ENCODE measurements at regions not wholly inside any gene's neighbourhood (a gene's known extent, or its start where the extent isn't known, plus 50 kb on each side); places are given as distances from the start of the nearest gene placed in this dataset.

DNA sequence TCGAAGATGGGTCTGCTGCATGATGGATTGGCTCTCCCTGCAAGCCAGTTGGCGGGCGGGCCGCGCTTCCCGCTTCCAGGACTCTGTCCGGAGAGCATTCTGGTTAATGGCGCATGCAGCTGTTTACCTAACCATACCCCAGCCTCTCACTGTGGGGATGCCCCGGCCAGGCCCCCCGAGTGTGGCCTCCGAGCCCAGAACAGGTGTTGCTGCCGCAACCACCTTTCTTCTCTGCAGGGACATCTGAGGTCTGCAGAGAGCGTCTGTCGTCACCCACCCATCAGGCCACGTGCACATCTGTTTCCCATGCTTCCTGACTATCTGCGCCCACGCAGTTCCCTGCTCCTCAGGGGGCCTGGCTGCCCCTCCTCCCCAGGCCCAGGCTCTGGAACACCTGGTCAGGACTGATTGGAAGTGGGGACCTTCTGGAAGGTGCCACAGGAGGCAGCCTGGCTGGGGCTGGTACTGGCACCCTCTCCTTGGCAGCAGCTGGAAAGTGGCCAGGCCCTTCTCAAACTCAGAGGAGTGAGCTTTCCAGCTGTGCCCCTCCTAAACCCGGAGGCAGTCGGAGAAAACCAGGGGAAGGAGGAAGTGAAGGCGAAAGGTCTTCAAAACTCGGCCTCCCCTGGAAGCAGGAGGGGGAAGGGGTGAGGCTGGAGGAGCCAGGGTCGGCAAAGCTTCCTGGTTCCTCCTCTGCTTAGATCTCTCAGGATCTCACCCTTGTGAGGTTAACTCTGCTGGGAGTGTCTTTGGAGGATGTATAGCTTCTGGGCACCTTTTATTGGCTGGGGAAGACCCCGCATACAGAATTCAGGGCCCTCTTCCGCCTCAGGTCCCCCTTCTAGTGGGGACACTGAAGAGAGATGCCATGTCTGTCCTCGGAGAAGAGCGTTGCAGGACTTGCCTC lies 64.5 kb upstream of the CIBAR2 start:
- H3K27me3 ChIP-seq (ENCODE audit: control insufficient read depth, insufficient read depth, low read length), result no peaks in the 10 kb centered on the region
- H3K36me3 ChIP-seq (ENCODE audit: control insufficient read depth, insufficient read depth, low read length), result no peaks in the 10 kb centered on the region
- no peaks in the 10 kb centered on the region for H3K9me3 ChIP-seq (ENCODE audit: control insufficient read depth, insufficient read depth, low read length)
- peaks cover 9% of the 10 kb centered on the region for H3K4me1 ChIP-seq (ENCODE audit: control insufficient read depth, insufficient read depth, low read length)
- H3K4me3 ChIP-seq (ENCODE audit: low read depth, low read length), result no peak overlapping the region
- no peak overlapping the region for H3K9ac ChIP-seq (ENCODE audit: low read depth, low read length)

DNA sequence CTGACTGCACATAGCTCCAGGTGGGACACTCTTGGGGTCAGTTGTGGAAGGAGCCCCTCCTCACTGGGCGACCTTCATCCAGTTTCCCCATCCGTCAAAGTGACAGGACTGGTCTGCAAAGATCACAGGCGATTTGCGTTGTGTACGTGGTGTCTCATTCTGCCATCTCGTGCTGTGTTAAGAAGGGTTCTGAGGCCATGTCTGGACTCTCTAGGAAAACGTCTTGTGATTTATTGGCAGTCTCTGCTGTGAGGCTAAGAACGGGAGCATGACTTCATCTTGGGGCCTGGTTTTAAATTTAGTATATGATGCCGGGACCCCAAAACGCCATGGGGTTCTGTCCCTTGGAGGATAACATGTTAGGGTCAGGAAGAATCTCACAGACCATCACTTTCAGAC lies 65.2 kb upstream of the CIBAR2 start:
- Histone ChIP-seq H3K4me1 (ENCODE audit: control insufficient read depth, insufficient read depth, low read length) (peaks cover 6% of the 10 kb centered on the region), H3K4me3 (ENCODE audit: low read depth, low read length) (no peak overlapping the region), H3K27me3 (ENCODE audit: control insufficient read depth, insufficient read depth, low read length) (no peaks in the 10 kb centered on the region), H3K9ac (ENCODE audit: low read depth, low read length) (no peak overlapping the region), H3K36me3 (ENCODE audit: control insufficient read depth, insufficient read depth, low read length) (no peaks in the 10 kb centered on the region), H3K9me3 (ENCODE audit: control insufficient read depth, insufficient read depth, low read length) (no peaks in the 10 kb centered on the region)

DNA sequence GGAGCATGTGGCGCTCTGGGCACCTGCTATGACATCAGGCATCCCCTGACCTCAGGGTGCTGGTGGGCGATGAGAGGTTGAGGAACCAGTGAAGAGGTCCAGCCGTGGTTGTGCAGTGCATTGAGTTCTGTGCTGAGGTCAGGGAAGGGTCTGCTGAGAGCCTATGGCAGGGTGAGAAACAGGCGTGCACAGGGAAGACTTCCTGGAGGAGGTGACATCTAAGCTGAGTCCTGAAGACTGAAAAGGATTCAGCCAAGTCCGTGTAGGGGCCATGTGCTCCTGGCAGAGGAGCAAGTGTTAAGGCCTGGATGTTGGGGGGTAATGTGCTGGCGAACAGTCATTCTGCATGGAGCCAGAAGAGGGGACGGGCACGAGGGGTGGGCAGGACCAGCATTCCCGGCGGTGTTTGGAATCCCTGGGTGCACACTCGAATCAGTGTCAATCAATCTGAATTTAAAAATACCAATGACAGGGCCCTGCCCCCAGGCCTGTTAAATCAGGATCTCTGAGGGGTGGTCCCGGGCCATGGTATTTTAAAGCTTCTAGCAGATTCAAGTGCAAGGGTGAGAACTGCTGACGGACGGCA lies 65.8 kb upstream of the CIBAR2 start:
- H3K4me1 ChIP-seq (ENCODE audit: control insufficient read depth, insufficient read depth, low read length), result peaks cover 6% of the 10 kb centered on the region
- no peaks in the 10 kb centered on the region for H3K36me3 ChIP-seq (ENCODE audit: control insufficient read depth, insufficient read depth, low read length)
- H3K27me3 ChIP-seq (ENCODE audit: control insufficient read depth, insufficient read depth, low read length), result no peaks in the 10 kb centered on the region
- no peaks in the 10 kb centered on the region for H3K9me3 ChIP-seq (ENCODE audit: control insufficient read depth, insufficient read depth, low read length)
- no peak overlapping the region for H3K9ac ChIP-seq (ENCODE audit: low read depth, low read length)
- no peak overlapping the region for H3K4me3 ChIP-seq (ENCODE audit: low read depth, low read length)

DNA sequence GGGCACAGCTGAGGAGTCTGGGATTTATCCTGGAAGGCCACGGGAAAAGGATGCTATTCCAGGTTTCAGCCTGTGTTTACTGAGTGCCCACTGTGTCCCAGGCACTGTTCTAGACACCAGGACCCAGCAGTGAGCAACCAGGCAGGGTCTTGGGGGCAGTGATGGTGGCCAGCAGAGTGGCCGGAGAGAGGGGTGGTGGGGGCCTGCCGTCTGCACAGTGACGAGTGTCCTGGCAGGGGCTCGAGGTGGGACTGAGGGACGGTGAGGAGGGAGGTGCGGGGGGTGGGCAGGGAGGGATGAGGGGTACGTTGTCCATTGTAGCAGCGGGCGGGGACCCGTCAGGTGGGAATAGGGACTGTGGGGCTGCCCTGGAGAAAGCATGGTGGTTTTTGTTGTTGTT lies 66.3 kb upstream of the CIBAR2 start:
- Histone ChIP-seq H3K27me3 (ENCODE audit: control insufficient read depth, insufficient read depth, low read length) (no peaks in the 10 kb centered on the region), H3K36me3 (ENCODE audit: control insufficient read depth, insufficient read depth, low read length) (no peaks in the 10 kb centered on the region), H3K4me1 (ENCODE audit: control insufficient read depth, insufficient read depth, low read length) (peaks cover 6% of the 10 kb centered on the region), H3K9ac (ENCODE audit: low read depth, low read length) (no peak overlapping the region), H3K9me3 (ENCODE audit: control insufficient read depth, insufficient read depth, low read length) (no peaks in the 10 kb centered on the region), H3K4me3 (ENCODE audit: low read depth, low read length) (no peak overlapping the region)

DNA sequence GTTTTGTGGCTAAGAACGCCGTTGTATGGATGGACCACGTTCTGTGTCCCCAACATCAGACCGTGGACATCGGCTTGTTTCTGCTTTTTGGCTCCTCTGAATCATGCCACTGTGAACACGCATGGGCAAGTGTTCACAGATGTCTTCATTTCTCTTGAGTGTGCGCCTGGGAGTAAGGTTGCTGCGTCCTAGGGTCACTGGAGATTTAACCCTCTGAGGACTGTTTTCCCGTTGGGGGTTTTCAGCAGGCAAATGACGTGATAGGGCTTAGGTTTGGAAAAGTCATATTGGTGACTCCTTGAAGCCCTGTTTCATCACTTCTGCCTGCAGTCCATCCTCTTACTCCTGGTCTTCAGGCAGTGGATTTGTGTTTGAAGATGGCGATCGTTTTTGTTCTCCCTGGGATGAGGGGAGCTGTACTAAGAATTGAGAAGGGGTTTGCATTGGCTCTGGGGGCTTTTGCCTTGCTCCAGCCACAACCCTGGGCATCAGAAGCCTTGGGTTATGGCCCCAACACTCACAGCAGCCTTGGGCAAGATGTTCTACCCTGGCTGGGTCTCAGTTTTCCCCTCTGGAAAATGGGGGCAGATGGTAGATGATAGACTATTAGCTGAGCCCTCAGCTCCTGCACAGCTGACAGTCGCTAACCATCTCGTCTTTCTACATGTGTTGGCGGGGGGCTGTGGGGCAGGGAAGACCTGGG lies 67.2 kb upstream of the CIBAR2 start:
- Histone ChIP-seq H3K9me3 (ENCODE audit: control insufficient read depth, insufficient read depth, low read length) (no peaks in the 10 kb centered on the region), H3K4me1 (ENCODE audit: control insufficient read depth, insufficient read depth, low read length) (no peaks in the 10 kb centered on the region), H3K36me3 (ENCODE audit: control insufficient read depth, insufficient read depth, low read length) (peaks cover 4% of the 10 kb centered on the region), H3K4me3 (ENCODE audit: low read depth, low read length) (no peak overlapping the region), H3K27me3 (ENCODE audit: control insufficient read depth, insufficient read depth, low read length) (no peaks in the 10 kb centered on the region), H3K9ac (ENCODE audit: low read depth, low read length) (no peak overlapping the region)

DNA sequence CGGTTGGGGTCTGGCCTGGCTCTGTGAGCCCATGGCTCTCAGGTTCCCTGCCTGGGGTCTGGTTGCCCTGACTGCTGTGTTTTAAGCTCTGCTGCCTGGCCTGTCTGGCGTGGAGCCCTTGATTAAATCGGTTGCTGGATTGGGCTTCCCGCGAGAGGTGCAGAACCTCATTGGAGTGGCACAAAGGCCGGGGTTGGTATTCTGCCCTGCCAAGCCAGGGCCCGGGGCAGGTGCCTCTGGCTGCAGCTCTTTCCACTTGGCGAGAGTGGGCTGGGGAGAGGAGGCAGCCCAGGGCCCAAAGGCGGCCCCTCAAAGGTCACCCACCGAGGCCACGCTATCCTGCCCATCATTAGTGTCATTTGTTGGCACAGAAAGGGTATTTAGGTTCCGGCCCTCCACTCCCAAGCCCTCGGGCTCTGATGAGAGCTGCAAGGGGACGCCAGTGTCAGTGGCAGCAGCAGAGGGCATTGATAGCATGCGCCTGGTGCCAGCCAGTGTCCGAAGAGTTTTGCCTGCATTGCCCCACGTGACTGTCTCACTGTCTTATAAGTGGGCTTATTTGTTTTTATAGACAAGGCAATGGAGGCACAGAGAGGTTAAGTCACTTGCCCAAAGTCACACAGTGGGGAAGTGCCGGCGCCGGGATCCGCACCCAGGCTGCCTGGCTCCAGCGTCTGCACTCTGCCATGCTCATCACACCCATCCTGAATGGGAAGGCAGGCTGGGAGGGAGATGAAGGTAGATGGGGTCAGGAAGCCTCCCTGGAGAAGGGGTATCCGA lies 68.0 kb upstream of the CIBAR2 start:
- Histone ChIP-seq H3K4me3 (ENCODE audit: low read depth, low read length) (no peak overlapping the region), H3K27me3 (ENCODE audit: control insufficient read depth, insufficient read depth, low read length) (no peaks in the 10 kb centered on the region), H3K36me3 (ENCODE audit: control insufficient read depth, insufficient read depth, low read length) (peaks cover 4% of the 10 kb centered on the region), H3K9me3 (ENCODE audit: control insufficient read depth, insufficient read depth, low read length) (no peaks in the 10 kb centered on the region), H3K9ac (ENCODE audit: low read depth, low read length) (no peak overlapping the region), H3K4me1 (ENCODE audit: control insufficient read depth, insufficient read depth, low read length) (no peaks in the 10 kb centered on the region)

DNA sequence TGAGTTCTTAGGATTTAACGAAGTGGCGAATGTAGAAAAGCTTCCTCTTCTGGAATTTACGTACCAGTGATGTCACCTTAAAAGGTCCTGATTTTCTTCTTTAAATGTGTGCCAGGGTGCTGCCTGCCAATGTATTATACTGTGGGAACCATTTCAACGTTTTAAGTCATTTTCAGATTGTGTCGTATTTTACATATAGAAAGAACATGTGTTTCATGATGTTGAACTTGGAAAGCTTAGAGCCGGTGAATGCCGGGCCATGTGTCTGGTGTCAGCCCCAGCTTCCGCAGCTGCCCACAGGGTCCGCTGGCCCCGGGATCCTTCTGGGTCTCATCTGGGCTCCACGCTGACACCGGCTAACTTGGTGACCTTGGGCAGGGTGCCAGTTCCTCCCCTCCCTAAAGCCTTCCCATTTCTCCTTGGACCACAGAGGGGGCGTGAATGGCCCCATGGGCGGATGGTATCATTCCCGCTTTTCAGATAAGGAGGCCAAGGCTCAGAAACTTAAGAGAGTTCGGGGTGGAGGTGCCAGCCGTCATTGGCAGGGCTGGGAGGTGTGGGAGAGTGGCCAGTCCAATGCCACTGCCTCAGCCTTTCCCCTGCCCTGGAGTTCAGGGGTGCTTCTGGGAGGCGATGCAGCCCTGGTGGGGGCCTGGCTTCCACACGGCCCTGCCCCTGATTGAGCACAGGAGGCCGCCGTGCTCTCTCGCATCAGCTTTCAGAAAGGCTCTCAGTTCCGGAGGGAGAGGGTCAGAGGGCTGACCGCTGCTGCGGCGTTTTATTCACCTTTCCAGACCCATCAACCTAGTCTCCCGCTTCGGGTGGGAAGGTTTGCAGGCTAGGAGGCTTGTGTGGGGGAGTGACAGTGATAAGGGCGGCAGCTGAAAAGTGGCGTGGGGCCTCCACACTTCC lies 68.8 kb upstream of the CIBAR2 start:
- Histone ChIP-seq H3K9me3 (ENCODE audit: control insufficient read depth, insufficient read depth, low read length) (no peaks in the 10 kb centered on the region), H3K4me1 (ENCODE audit: control insufficient read depth, insufficient read depth, low read length) (no peaks in the 10 kb centered on the region), H3K9ac (ENCODE audit: low read depth, low read length) (no peak overlapping the region), H3K4me3 (ENCODE audit: low read depth, low read length) (no peak overlapping the region), H3K36me3 (ENCODE audit: control insufficient read depth, insufficient read depth, low read length) (peaks cover 4% of the 10 kb centered on the region), H3K27me3 (ENCODE audit: control insufficient read depth, insufficient read depth, low read length) (no peaks in the 10 kb centered on the region)

DNA sequence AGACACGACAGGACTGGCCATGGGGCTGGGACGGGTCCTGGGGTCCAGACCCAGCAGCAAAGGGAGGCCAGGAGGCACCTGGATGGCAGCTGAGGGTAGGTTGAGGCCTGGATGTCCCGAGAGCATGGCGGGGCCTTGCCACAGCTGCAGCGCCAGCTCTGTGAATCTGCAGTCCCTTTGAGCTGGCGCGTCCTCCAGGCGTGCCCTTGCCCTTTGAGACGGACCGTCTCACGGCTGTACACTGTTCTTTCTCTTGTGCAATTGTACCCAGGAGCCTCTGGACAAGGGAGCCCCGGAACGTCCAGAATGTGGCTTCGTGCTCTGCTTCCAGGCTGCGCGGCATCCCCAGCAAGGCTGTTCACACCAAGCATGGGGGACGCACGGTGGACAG lies 69.5 kb upstream of the CIBAR2 start:
- Histone ChIP-seq H3K9ac (ENCODE audit: low read depth, low read length) (no peak overlapping the region), H3K9me3 (ENCODE audit: control insufficient read depth, insufficient read depth, low read length) (no peaks in the 10 kb centered on the region), H3K4me1 (ENCODE audit: control insufficient read depth, insufficient read depth, low read length) (no peaks in the 10 kb centered on the region), H3K27me3 (ENCODE audit: control insufficient read depth, insufficient read depth, low read length) (no peaks in the 10 kb centered on the region), H3K4me3 (ENCODE audit: low read depth, low read length) (no peak overlapping the region), H3K36me3 (ENCODE audit: control insufficient read depth, insufficient read depth, low read length) (peaks cover 4% of the 10 kb centered on the region)

DNA sequence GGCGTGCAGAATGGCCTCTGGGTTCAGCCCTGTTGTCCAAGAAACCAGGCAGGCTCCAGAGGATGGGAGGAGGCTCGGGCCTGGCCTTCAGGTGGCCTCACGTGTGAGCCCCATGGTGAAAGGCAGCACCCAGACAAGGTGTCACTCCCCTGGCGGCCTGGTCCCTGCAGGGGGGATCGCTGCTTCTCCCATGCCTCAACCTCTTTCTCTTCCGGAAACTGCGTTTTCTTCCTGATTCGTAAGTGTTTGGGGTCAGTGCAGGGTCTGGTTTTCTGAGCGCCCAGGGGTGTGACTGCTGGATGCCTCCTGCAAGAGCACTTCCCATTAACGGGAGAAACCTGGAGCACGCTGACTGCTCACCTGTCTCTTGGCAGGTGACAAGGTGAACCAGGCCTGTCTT lies 70.0 kb upstream of the CIBAR2 start:
- no peaks in the 10 kb centered on the region for H3K27me3 ChIP-seq (ENCODE audit: control insufficient read depth, insufficient read depth, low read length)
- H3K4me1 ChIP-seq (ENCODE audit: control insufficient read depth, insufficient read depth, low read length), result no peaks in the 10 kb centered on the region
- H3K9ac ChIP-seq (ENCODE audit: low read depth, low read length), result no peak overlapping the region
- peaks cover 4% of the 10 kb centered on the region for H3K36me3 ChIP-seq (ENCODE audit: control insufficient read depth, insufficient read depth, low read length)
- H3K4me3 ChIP-seq (ENCODE audit: low read depth, low read length), result no peak overlapping the region
- H3K9me3 ChIP-seq (ENCODE audit: control insufficient read depth, insufficient read depth, low read length), result no peaks in the 10 kb centered on the region

DNA sequence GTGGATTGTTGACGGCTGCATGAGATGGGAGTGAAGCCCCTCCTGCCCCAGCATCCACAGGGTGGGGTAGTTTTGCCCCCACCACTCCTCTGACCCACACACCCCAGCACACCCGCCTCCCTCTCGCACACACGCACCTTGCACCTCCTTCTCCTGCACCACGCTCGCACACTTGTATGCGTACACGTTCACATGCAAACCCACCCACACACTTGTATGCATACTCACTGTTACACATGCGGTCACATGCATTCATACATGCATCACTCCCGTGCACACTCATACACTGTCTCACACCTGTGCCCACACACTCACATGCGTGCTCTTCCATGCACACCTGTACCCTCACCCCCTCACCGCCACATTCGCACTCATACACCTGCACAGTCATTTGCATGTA lies 70.5 kb upstream of the CIBAR2 start:
- H3K4me1 ChIP-seq (ENCODE audit: control insufficient read depth, insufficient read depth, low read length), result no peaks in the 10 kb centered on the region
- no peaks in the 10 kb centered on the region for H3K9me3 ChIP-seq (ENCODE audit: control insufficient read depth, insufficient read depth, low read length)
- H3K27me3 ChIP-seq (ENCODE audit: control insufficient read depth, insufficient read depth, low read length), result no peaks in the 10 kb centered on the region
- H3K9ac ChIP-seq (ENCODE audit: low read depth, low read length), result no peak overlapping the region
- H3K36me3 ChIP-seq (ENCODE audit: control insufficient read depth, insufficient read depth, low read length), result peaks cover 4% of the 10 kb centered on the region
- no peak overlapping the region for H3K4me3 ChIP-seq (ENCODE audit: low read depth, low read length)

DNA sequence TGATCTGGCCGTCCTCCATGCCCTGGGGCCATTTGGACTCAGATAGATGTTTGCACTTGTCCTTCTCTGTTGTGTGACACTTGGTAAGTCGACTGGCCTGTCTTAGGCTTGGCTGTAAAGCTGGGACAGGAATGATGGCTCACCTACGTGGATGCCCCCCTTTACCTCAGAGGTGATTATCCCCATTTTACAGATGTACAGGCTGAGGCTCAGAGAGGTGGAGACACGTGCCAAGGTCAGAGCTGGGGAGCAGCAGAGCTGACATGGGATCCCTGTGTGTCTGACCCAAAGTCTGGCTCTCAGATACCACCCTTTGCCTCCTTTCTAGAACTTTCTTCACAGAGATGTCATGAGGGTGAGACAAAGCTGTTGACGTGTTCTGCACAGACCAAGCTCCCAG lies 71.3 kb upstream of the CIBAR2 start:
- Histone ChIP-seq H3K27me3 (ENCODE audit: control insufficient read depth, insufficient read depth, low read length) (no peaks in the 10 kb centered on the region), H3K36me3 (ENCODE audit: control insufficient read depth, insufficient read depth, low read length) (peaks cover 4% of the 10 kb centered on the region)

More for the DNA sequence above, 71.3 kb upstream of the CIBAR2 start:
- H3K9ac ChIP-seq (ENCODE audit: low read depth, low read length), result no peak overlapping the region
- H3K4me1 ChIP-seq (ENCODE audit: control insufficient read depth, insufficient read depth, low read length), result no peaks in the 10 kb centered on the region
- H3K9me3 ChIP-seq (ENCODE audit: control insufficient read depth, insufficient read depth, low read length), result no peaks in the 10 kb centered on the region
- H3K4me3 ChIP-seq (ENCODE audit: low read depth, low read length), result no peak overlapping the region

Data from iPS-15b (cell line).